Nephron progenitor cell (in vitro differentiated cells): ENCODE measurements at regions not wholly inside any gene's neighbourhood (a gene's known extent, or its start where the extent isn't known, plus 50 kb on each side); places are given as distances from the start of the nearest gene placed in this dataset.

ENCODE experiments used
- DNase-seq: peaks from one replicate; pipeline ENCODE4 v3.0.0; 2021
- H3K27ac Mint-ChIP-seq: 2 replicates; pipeline ENCODE4 v1.8.0; 2021; ENCODE audit warnings: mild to moderate bottlenecking, moderate library complexity, mixed read lengths
- H3K27me3 Mint-ChIP-seq: 2 replicates; pipeline ENCODE4 v1.8.0; 2021; ENCODE audit warnings: mild to moderate bottlenecking, low read depth, mixed read lengths; ENCODE audit not compliant: poor library complexity
- H3K36me3 Mint-ChIP-seq: 2 replicates; pipeline ENCODE4 v1.8.0; 2021; ENCODE audit warnings: low read depth, mixed read lengths
- H3K4me1 Mint-ChIP-seq: 2 replicates; pipeline ENCODE4 v1.8.0; 2021; ENCODE audit warnings: mixed read lengths
- H3K4me3 Mint-ChIP-seq: 2 replicates; pipeline ENCODE4 v1.8.0; 2021; ENCODE audit warnings: mild to moderate bottlenecking, moderate library complexity, mixed read lengths
- H3K9me3 Mint-ChIP-seq: 2 replicates; pipeline ENCODE4 v1.8.0; 2021; ENCODE audit warnings: mild to moderate bottlenecking, moderate library complexity, mixed read lengths
- CTCF ChIP-seq: fragments of 200-600 bp; sonication (generic); IDR thresholded peaks from 2 replicates; pipeline ENCODE4 v1.5.0; 2021; ENCODE audit warnings: antibody characterized with exemption

- Mint-ChIP-seq H3K27ac (no peak overlapping the region), H3K9me3 (peaks cover 20% of the 10 kb centered on the region), H3K27me3 (no peaks in the 10 kb centered on the region), H3K36me3 (peaks cover 14% of the 10 kb centered on the region), H3K4me3 (no peak overlapping the region), H3K4me1 (peaks cover 13% of the 10 kb centered on the region)
- no peak for TF ChIP-seq CTCF
- DNase-seq = no peak
Measured at GRCh38 chr6:139708337-139709199, 334.1 kb upstream of the CITED2 start.

- peaks cover 27% of the 10 kb centered on the region for H3K9me3 Mint-ChIP-seq
- H3K4me3 Mint-ChIP-seq = no peak overlapping the region
- DNase-seq = no peak
- no peak for TF ChIP-seq CTCF
- H3K4me1 Mint-ChIP-seq = peaks cover 19% of the 10 kb centered on the region
- no peak overlapping the region for H3K27ac Mint-ChIP-seq
- no peaks in the 10 kb centered on the region for H3K27me3 Mint-ChIP-seq
- H3K36me3 Mint-ChIP-seq = peaks cover 19% of the 10 kb centered on the region
Measured at GRCh38 chr6:139706912-139707311, 332.5 kb upstream of the CITED2 start.

GRCh38 chr6:139705284-139705683 is 330.8 kb upstream of the CITED2 start:
- Mint-ChIP-seq H3K9me3 (peaks cover 31% of the 10 kb centered on the region), H3K4me3 (no peak overlapping the region), H3K4me1 (peaks cover 25% of the 10 kb centered on the region), H3K27ac (no peak overlapping the region), H3K27me3 (no peaks in the 10 kb centered on the region), H3K36me3 (peaks cover 19% of the 10 kb centered on the region)
- TF ChIP-seq CTCF = no peak
- DNase-seq = no peak

GRCh38 chr6:139703780-139704179 is 329.3 kb upstream of the CITED2 start:
- no peaks in the 10 kb centered on the region for H3K27me3 Mint-ChIP-seq
- H3K36me3 Mint-ChIP-seq = peaks cover 19% of the 10 kb centered on the region
- H3K4me1 Mint-ChIP-seq = peaks cover 35% of the 10 kb centered on the region
- no peak overlapping the region for H3K4me3 Mint-ChIP-seq
- H3K27ac Mint-ChIP-seq = no peak overlapping the region
- H3K9me3 Mint-ChIP-seq = peaks cover 32% of the 10 kb centered on the region
- no peak for TF ChIP-seq CTCF
- DNase-seq = no peak

GRCh38 chr6:139702706-139703105 is 328.3 kb upstream of the CITED2 start:
- peaks cover 23% of the 10 kb centered on the region for H3K36me3 Mint-ChIP-seq
- H3K4me1 Mint-ChIP-seq = peaks cover 35% of the 10 kb centered on the region
- no peak overlapping the region for H3K4me3 Mint-ChIP-seq
- no peak for DNase-seq
- H3K27me3 Mint-ChIP-seq = no peaks in the 10 kb centered on the region
- H3K9me3 Mint-ChIP-seq = peaks cover 36% of the 10 kb centered on the region
- no peak overlapping the region for H3K27ac Mint-ChIP-seq
- TF ChIP-seq CTCF = no peak

GRCh38 chr6:139701695-139702094 is 327.2 kb upstream of the CITED2 start:
- Mint-ChIP-seq H3K4me3 (no peak overlapping the region), H3K27me3 (no peaks in the 10 kb centered on the region)

More at GRCh38 chr6:139701695-139702094, 327.2 kb upstream of the CITED2 start:
- Mint-ChIP-seq H3K27ac (no peak overlapping the region), H3K36me3 (peaks cover 30% of the 10 kb centered on the region), H3K4me1 (peaks cover 32% of the 10 kb centered on the region), H3K9me3 (peaks cover 40% of the 10 kb centered on the region)
- TF ChIP-seq CTCF = no peak
- DNase-seq = no peak
